ENCODE measurements at regions not wholly inside any gene's neighbourhood (a gene's known extent, or its start where the extent isn't known, plus 50 kb on each side); places are given as distances from the start of the nearest gene placed in this dataset.

DNA sequence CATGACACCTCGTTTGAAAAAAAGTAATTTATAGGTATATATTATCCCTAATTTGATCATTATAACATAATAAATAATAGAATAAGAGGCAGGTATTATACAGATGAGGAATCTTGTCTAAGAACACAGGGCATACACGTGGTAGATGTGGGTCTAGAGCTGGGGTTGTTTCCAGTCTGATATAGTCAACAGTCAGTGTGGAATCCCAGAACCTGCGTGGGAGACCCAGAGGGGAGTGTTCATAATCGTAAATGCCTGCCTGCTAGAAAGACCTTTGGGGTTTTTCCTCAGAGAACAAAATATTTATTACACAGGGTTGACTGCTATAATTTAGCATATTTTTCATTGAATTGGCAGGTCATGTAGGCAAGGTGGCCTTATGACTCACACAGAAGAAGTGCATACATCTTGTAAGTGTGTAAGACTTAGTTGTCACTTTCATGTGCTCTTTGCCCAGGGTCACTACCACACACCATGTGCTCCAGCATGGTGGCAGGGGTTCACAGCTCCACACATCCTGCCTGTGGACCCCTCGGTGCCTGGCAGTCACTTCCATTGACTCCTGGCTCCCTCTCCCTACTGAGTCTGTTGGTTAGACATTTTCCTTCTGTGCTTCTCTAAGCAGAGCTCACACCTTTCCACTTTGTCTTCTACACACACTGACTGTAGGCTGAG is 94.9 kb upstream of the IKZF1 start:
- TF ChIP-seq, protein P1, sequence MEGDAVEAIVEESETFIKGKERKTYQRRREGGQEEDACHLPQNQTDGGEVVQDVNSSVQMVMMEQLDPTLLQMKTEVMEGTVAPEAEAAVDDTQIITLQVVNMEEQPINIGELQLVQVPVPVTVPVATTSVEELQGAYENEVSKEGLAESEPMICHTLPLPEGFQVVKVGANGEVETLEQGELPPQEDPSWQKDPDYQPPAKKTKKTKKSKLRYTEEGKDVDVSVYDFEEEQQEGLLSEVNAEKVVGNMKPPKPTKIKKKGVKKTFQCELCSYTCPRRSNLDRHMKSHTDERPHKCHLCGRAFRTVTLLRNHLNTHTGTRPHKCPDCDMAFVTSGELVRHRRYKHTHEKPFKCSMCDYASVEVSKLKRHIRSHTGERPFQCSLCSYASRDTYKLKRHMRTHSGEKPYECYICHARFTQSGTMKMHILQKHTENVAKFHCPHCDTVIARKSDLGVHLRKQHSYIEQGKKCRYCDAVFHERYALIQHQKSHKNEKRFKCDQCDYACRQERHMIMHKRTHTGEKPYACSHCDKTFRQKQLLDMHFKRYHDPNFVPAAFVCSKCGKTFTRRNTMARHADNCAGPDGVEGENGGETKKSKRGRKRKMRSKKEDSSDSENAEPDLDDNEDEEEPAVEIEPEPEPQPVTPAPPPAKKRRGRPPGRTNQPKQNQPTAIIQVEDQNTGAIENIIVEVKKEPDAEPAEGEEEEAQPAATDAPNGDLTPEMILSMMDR (IDR thresholded peaks at IDR 0.05): no peak
- TF ChIP-seq POLR2A (IDR thresholded peaks at IDR 0.05) (no peak), POLR2AphosphoS5 (IDR thresholded peaks at IDR 0.05) (no peak), EP300 (IDR thresholded peaks at IDR 0.05; ENCODE audit: low read depth) (no peak)
- in situ Hi-C loops (cut with MboI; ENCODE audit: low pct_ligation_motif_present in 1 of 4, low pct_unique_long_range_greater_than_20kb in 1 of 4, low sequenced_read_pairs in 3 of 4): loop anchor here in 3 of 4 donors (10.0 to 25.0 kb wide), 2 partner anchors 203 to 205 kb away; no protein-coding TSS in a partner anchor

DNA sequence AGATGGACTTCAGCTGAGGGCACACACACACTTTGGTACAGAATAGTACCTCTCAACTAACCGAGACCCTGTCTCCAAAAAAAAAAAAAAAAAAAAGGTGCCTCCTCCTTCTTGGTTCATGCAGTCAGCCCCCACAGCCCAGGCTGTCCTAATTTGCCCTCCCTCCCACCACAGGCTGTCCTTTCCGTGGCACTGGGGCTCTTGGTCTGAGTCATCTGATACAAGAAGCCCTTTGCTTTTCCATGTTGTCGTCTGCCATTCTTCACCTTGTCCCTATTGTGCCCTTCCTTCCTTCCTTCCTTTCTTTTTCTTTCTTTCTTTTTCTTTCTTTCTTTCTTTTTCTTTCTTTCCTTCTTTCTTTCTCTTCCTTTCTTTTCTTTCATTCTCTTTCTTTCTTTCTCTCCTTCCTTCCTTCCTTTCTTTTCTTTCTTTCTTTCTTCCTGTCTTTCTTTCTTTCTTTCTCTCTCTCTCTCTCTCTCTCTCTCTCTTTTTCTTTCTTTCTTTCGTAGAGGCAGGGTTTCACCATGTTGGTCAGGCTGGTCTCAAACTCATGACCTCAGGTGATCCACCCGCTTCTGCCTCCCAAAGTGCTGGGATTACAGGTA is 96.0 kb upstream of the IKZF1 start:
- intact Hi-C loops (cut with DNase I; ENCODE audit: low total_unique reads): no loop called here
- 77 to 82% methylated on average over 4 to 5 of the region's 5 CpGs for WGBS, 2 donors (ENCODE audit: low coverage in 1 of 2)

More for the DNA sequence above, 94.9 kb upstream of the IKZF1 start:
- no peak for DNase-seq
- Histone ChIP-seq H3K9me3 (no peaks in the 10 kb centered on the region), H3K36me3 (no peaks in the 10 kb centered on the region), H3K27ac (no peak overlapping the region), H3K27me3 (no peaks in the 10 kb centered on the region), H3K4me3 (no peak overlapping the region), H3K4me1 (no peaks in the 10 kb centered on the region)
- WGBS, 2 donors (ENCODE audit: low coverage in 1 of 2): 53 to 55% methylated on average over 5 of the region's 5 CpGs
- intact Hi-C loops (cut with DNase I; ENCODE audit: low total_unique reads): no loop called here

DNA sequence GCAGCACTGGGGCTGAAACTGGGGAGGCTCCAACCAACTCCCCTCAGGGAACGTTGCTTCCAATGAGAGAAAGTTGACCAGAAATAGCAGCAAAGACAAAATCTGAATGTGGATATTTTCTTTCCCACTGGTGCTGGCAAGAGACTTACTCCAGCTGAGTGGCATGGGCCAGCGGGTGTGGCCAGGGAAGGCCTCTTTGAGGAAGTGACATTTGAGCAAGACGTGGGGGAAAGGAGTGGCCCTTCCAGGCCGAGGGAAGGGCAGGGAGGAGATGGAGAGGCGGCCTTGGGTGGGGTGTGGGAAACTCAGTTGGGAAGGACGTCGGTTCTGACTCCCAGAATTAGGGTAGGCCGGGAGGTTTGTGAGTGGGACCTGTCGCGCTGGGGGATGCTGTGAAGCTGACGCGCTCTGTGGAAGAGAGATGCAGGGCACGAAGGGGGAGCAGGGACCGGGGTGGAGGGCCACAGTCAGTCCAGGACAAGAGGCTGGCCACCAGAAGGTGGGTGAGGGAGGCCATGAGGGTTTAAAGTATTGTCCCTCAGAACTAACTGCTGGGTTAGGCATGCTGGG is 96.7 kb upstream of the IKZF1 start:
- Histone ChIP-seq H3K9me3 (no peaks in the 10 kb centered on the region), H3K27ac (no peak overlapping the region), H3K36me3 (no peaks in the 10 kb centered on the region), H3K27me3 (no peaks in the 10 kb centered on the region), H3K4me1 (no peaks in the 10 kb centered on the region), H3K4me3 (no peak overlapping the region)
- in situ Hi-C loops (cut with MboI; ENCODE audit: low pct_ligation_motif_present in 1 of 4, low pct_unique_long_range_greater_than_20kb in 1 of 4, low sequenced_read_pairs in 3 of 4): loop anchor here in 3 of 4 donors (10.0 to 25.0 kb wide), 2 partner anchors 205 to 207 kb away; no protein-coding TSS in a partner anchor
- TF ChIP-seq, protein P1 (IDR thresholded peaks at IDR 0.05): no peak
- TF ChIP-seq POLR2A (IDR thresholded peaks at IDR 0.05) (no peak), POLR2AphosphoS5 (IDR thresholded peaks at IDR 0.05) (no peak), EP300 (IDR thresholded peaks at IDR 0.05; ENCODE audit: low read depth) (no peak)
- intact Hi-C loops (cut with DNase I; ENCODE audit: low total_unique reads): no loop called here
- WGBS, 2 donors (ENCODE audit: low coverage in 1 of 2): 50 to 67% methylated on average over 12 to 14 of the region's 14 CpGs
- no peak for DNase-seq

More for the DNA sequence above, 96.0 kb upstream of the IKZF1 start:
- DNase-seq: no peak
- no peak for TF ChIP-seq POLR2A (IDR thresholded peaks at IDR 0.05)
- TF ChIP-seq POLR2AphosphoS5 (IDR thresholded peaks at IDR 0.05): no peak
- TF ChIP-seq, protein P1 (IDR thresholded peaks at IDR 0.05): no peak
- TF ChIP-seq EP300 (IDR thresholded peaks at IDR 0.05; ENCODE audit: low read depth): no peak
- H3K4me1 ChIP-seq: no peaks in the 10 kb centered on the region
- in situ Hi-C loops (cut with MboI; ENCODE audit: low pct_ligation_motif_present in 1 of 4, low pct_unique_long_range_greater_than_20kb in 1 of 4, low sequenced_read_pairs in 3 of 4): loop anchor here in 3 of 4 donors (10.0 to 25.0 kb wide), 2 partner anchors 204 to 206 kb away; no protein-coding TSS in a partner anchor
- H3K4me3 ChIP-seq: no peak overlapping the region
- H3K36me3 ChIP-seq: no peaks in the 10 kb centered on the region
- H3K27me3 ChIP-seq: no peaks in the 10 kb centered on the region
- no peaks in the 10 kb centered on the region for H3K9me3 ChIP-seq
- no peak overlapping the region for H3K27ac ChIP-seq

DNA sequence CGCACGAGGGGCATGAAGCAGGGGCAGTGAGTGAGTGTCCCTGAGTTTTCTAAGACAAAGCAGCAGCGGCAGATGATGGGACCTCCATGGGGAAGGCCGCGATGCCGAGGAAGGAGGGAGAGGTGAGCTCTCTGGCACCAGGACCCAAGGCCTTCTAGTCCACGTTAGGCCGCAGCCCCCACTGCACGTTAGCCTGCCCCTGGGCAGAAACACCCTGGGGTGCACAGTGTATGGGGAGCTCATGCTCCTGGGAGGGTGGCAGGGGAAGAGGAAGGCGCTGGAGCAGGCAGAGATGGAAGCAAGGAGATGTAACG is 97.3 kb upstream of the IKZF1 start:
- Histone ChIP-seq H3K9me3 (no peaks in the 10 kb centered on the region), H3K4me1 (no peaks in the 10 kb centered on the region), H3K27ac (no peak overlapping the region), H3K4me3 (no peak overlapping the region), H3K27me3 (no peaks in the 10 kb centered on the region), H3K36me3 (no peaks in the 10 kb centered on the region)
- WGBS, 2 donors (ENCODE audit: low coverage in 1 of 2): 95 to 100% methylated on average over 2 to 11 of the region's 11 CpGs
- intact Hi-C loops (cut with DNase I; ENCODE audit: low total_unique reads): no loop called here
- in situ Hi-C loops (cut with MboI; ENCODE audit: low pct_ligation_motif_present in 1 of 4, low pct_unique_long_range_greater_than_20kb in 1 of 4, low sequenced_read_pairs in 3 of 4): loop anchor here in 3 of 4 donors (10.0 to 25.0 kb wide), 2 partner anchors 205 to 208 kb away; no protein-coding TSS in a partner anchor
- no peak for TF ChIP-seq POLR2AphosphoS5 (IDR thresholded peaks at IDR 0.05)
- TF ChIP-seq EP300 (IDR thresholded peaks at IDR 0.05; ENCODE audit: low read depth): no peak
- TF ChIP-seq, protein P1 (IDR thresholded peaks at IDR 0.05): no peak
- no peak for TF ChIP-seq POLR2A (IDR thresholded peaks at IDR 0.05)
- DNase-seq: no peak
